ENCODE measurements at regions not wholly inside any gene's neighbourhood (a gene's known extent, or its start where the extent isn't known, plus 50 kb on each side); places are given as distances from the start of the nearest gene placed in this dataset.

GRCh38 chr11:15889363-15890030 lies 466.8 kb downstream of the SOX6 start:
- no peak for DNase-seq

- DNase-seq: no peak
Observed at GRCh38 chr11:15890031-15890713, 466.2 kb downstream of the SOX6 start.

DNA sequence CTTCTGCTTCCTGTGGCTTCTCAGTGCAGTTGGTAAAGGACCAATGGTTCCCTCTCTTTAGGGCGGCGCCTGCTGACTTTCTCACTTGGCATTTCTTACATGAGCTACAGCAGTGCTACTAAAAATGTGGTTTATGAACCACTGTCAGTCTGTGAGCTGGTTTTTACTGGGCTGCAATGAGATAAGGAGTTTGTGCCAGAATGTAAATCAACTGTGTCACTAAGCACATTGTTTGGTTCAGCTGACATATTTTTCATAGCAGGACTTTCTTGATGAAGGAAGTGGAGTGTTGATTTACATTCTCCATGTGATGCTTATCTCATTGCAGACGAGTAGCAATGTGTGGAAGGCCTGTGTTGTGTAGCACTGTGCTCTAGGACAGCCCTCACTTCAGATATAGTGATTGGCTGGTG lies 463.3 kb downstream of the SOX6 start:
- no peak for DNase-seq

DNA sequence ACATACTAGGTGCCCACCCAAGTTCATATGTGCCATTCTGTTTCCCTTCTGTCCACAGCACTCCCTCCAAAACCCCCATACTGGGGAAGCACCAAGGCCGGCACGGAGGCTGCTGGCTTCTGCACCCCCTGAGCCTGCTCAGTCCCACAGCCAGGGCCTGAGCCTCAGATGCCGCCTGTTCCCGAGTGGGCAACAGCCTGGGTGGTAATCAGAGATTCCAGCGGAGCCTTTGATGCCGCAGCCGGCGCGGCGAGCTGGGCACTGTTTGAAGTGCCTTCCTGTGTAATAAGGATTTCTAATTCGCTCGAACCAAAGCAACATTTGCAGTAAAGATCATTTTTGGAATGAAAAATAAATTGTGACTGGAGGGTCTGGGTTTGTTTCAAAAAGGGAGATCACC lies 460.3 kb downstream of the SOX6 start:
- no peak for DNase-seq

DNA sequence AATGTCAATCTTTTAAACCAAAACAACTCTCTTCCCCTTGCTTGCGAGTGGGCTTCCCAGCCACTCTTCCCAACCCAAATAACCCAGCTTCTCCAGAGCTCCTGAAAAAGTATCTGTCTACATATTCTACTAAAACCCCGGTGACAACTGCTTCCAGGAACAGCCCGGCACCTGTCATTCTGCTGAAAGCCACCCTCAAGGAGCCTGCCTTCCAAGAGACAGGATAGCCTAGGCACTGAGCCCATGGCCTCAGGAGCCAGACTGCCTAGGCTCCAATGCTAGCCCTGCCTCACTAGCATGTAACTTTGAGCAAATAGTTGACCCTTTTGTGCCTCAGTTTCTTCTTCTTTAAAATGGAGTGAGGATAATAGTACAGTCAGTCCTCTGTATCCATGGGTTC lies 459.8 kb downstream of the SOX6 start:
- no peak for DNase-seq

GRCh38 chr11:15897211-15897960 lies 459.0 kb downstream of the SOX6 start:
- DNase-seq: no peak

GRCh38 chr11:15901054-15901453 lies 455.3 kb downstream of the SOX6 start:
- DNase-seq: no peak

DNA sequence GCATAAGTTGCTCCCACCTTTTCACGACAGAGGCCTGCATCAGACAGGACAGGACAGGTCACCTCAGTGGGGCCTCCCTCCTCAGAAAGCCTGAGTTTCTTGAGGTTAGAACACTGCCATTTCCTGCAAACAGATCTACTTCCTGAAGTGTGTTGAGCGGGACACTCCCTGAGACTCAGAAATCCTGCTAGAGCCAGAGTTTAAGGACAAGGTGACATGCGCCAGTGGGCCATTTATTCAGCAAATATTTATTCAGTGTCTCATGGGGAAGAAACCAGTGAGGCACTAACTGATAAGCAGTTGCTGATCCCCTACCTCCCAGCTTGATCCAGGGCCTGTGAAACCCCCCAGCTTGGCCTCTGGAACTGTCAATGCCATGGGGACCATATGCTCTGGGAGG lies 454.6 kb downstream of the SOX6 start:
- no peak for DNase-seq

GRCh38 chr11:15903246-15903645 lies 453.1 kb downstream of the SOX6 start:
- DNase-seq: no peak

- DNase-seq: no peak
Observed at GRCh38 chr11:15905366-15906104, 450.8 kb downstream of the SOX6 start.

GRCh38 chr11:15906481-15907035 lies 449.8 kb downstream of the SOX6 start:
- no peak for DNase-seq

DNA sequence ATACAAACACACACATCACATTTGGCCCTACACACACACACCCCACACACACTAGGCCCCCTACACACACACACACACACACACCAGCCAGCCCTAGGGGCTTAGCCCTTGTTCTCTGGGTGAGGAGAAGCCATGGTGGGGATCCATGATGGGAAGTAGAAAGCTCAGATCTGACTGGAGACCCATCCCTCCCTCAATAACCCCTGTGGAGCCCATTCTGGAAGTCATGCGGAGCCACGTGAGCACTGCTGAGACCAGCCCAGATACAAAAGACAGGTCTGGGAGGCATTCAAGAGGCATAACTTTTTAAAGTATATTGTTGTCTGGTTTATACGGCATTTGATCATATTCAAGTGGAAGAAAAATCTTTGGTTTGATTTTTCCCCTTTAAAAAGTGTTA lies 448.5 kb downstream of the SOX6 start:
- no peak for DNase-seq

DNA sequence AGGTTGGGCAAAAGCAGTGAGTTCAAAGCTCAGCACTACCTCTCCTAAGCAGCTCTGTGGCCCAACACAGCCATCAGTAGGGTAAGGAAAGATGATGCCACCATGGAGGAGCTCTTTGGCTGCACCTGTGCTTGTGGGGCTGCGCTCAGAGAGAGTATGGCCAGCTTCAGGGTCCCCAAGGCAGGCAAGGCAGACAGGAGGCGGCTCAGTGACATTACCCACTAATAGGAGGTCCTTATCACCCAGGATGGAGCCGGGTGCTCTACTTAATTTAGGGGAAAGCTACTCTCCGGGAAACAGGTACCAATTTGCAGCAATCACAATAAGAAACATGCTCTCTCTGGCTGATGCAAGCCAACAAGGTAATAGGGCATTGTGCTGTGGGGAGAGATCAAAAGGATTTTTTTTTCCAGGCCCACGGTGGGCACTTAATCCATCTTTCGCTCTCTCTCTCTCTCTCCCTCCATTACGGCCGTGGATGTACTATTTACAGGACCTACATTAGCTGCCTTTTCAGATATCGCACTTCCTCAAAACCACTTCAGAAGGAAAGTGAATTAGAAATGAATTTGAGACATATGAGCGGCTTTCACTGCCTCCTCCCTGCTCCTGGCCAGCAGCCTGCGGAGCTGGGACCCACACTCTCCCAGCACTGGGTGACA lies 446.3 kb downstream of the SOX6 start:
- no peak for DNase-seq

DNA sequence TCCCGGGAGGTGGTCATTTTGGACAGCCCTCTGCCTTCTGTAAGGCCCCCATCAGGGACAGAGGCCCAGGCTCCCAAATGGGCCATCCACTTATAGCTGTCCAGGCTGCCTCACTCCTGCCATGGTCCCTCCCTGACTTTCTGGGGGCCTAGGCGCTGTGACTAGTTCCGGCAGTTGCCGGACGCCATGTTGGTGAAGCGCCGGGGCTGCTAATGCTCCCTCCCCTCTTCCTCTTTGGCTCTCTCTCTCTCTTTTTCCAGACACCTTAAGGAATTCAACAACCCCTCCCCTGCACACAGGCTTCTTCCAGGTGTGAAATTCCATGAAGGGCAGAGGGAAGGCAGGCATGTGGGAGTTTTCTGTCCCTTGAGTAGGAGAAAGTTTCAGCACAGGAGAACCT lies 445.6 kb downstream of the SOX6 start:
- DNase-seq: no peak

DNA sequence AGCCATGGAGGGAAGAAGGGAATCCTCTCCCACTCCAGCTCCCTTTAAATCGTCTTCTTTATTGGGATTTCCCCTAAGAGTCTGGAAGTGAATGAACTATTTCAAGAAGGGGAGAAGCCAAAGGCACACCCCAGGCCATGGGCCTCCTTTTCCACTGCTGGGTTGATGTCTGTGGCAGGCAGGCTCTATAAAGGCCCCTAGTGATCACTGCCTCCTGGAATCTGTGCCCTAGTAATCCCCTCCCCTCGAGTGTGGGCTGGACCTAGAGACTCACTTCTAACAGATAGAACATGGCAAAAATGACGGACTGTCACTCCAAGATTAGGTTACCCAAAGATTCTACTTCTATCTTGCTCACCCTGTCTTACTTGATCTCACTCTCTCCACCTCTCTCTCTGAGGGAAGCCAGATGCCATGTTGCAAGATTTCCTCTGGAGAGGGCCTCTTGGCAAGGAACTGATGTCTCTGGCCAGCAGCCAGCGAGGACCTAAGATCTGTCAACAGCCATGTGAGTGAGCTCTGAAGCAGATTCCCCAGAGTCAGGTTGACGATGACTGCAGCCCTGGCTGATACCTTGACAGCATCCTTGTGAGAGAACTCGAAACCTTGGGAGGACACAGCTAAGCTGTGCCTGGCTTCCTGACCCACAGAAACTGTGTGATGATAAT lies 444.8 kb downstream of the SOX6 start:
- DNase-seq: no peak

- no peak for DNase-seq
Observed at GRCh38 chr11:15912291-15912690, 444.1 kb downstream of the SOX6 start.

DNA sequence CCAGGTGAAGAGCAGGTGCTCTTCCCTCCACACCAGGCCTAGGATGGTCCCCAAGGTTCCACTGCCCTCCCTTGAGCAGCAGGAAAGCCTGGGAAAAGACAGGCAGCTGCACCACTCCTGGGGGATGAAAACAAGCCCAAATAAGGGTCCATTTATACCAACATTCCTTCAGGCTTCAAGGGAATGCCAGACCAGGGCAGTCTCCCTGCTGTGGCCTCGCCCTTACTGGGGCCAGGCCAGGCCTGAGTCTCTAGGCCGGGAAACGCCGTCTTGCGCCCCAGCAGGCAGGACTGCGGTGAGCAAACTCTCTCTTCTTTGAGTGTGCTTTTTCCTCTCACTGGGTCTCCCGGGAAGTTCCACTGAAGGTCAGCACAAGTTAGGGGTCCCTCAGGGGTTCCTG lies 443.5 kb downstream of the SOX6 start:
- DNase-seq: no peak

DNA sequence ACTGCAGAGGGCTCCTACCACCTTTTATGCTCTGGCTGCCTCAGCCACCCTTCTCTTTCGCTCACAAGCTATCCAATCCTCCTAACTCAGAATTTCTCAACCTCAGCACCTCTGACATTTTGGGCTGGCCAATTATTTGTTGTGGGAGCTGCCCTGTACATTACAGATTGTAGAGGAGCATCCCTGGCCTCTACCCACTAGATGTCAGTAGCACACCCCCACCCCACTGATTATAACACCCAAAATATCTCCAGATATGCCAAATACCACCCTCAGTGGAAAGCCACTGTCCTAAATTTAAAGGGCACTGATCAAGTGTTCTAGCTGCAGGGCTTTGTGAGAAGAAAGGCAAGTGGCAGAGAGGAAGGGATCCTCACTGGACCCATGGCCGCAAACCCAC lies 443.1 kb downstream of the SOX6 start:
- no peak for DNase-seq
